Activated T-cell treated with anti-CD3 and anti-CD28 coated beads, Interleukin-2, amount 50 U/mL, for 72 hours (primary cell): ENCODE measurements at regions not wholly inside any gene's neighbourhood (a gene's known extent, or its start where the extent isn't known, plus 50 kb on each side); places are given as distances from the start of the nearest gene placed in this dataset.

ENCODE experiments used
- ATAC-seq, 2 donors: fragments of 150-1000 bp; cut with Tn5 transposase; replicated peaks in 1 of 2; 2 replicates each; pipeline ENCODE4 v1.10.0; 2021; ENCODE audit warnings: moderate library complexity in 2 of 2, mild to moderate bottlenecking in 1 of 2
- DNase-seq, 2 donors: peaks; one replicate each; pipeline ENCODE4 v3.0.0; 2021 to 2022; ENCODE audit warnings: mixed read lengths in 1 of 2
- H3K27ac Mint-ChIP-seq: one replicate; pipeline ENCODE4 v1.8.0; 2022; ENCODE audit warnings: mild to moderate bottlenecking, moderate library complexity, mixed read lengths
- H3K27me3 Mint-ChIP-seq: one replicate; pipeline ENCODE4 v1.8.0; 2022; ENCODE audit warnings: low read depth, mixed read lengths
- H3K36me3 Mint-ChIP-seq, 2 donors: one replicate each; pipeline ENCODE4 v1.8.0; 2022; ENCODE audit warnings: mixed read lengths in 2 of 2, mild to moderate bottlenecking in 1 of 2; ENCODE audit not compliant: insufficient read depth in 2 of 2
- H3K4me1 Mint-ChIP-seq: one replicate; pipeline ENCODE4 v1.8.0; 2022; ENCODE audit warnings: low read depth, mixed read lengths
- H3K4me3 Mint-ChIP-seq, 2 donors: one replicate each; pipeline ENCODE4 v1.8.0; 2022; ENCODE audit warnings: mild to moderate bottlenecking in 2 of 2, mixed read lengths in 2 of 2, moderate library complexity in 2 of 2
- H3K9me3 Mint-ChIP-seq, 2 donors: one replicate each; pipeline ENCODE4 v1.8.0; 2022; ENCODE audit warnings: mixed read lengths in 2 of 2

GRCh38 chr2:117723483-117723882, 91.0 kb upstream of the DDX18 start:
- Mint-ChIP-seq H3K36me3 (no peaks in the 10 kb centered on the region), H3K27me3 (peaks cover 6% of the 10 kb centered on the region), H3K9me3 (no peaks in the 10 kb centered on the region), H3K4me3 (no peak overlapping the region), H3K4me1 (no peaks in the 10 kb centered on the region), H3K27ac (no peak overlapping the region)
- DNase-seq (no peak), ATAC-seq (no peak)

- Mint-ChIP-seq H3K36me3 (no peaks in the 10 kb centered on the region), H3K9me3 (no peaks in the 10 kb centered on the region), H3K4me3 (no peak overlapping the region), H3K4me1 (no peaks in the 10 kb centered on the region), H3K27ac (no peak overlapping the region), H3K27me3 (peaks cover 1% of the 10 kb centered on the region)
- DNase-seq (no peak), ATAC-seq (no peak)
Observed at GRCh38 chr2:117723888-117724434, 90.5 kb upstream of the DDX18 start.

- Mint-ChIP-seq H3K9me3 (no peaks in the 10 kb centered on the region), H3K27ac (no peak overlapping the region), H3K4me1 (no peaks in the 10 kb centered on the region), H3K27me3 (no peaks in the 10 kb centered on the region), H3K4me3 (no peak overlapping the region), H3K36me3 (no peaks in the 10 kb centered on the region)
- ATAC-seq: no peak
- DNase-seq: no peak
Observed at GRCh38 chr2:117726747-117727146, 87.7 kb upstream of the DDX18 start.

GRCh38 chr2:117737846-117738245, 76.6 kb upstream of the DDX18 start:
- no peak for DNase-seq
- Mint-ChIP-seq H3K4me1 (no peaks in the 10 kb centered on the region), H3K4me3 (no peak overlapping the region), H3K27me3 (no peaks in the 10 kb centered on the region), H3K9me3 (peaks cover 0 to 6% of the 10 kb centered on the region in 2 donors), H3K27ac (no peak overlapping the region), H3K36me3 (no peaks in the 10 kb centered on the region)
- ATAC-seq: no peak

- Mint-ChIP-seq H3K9me3 (peaks cover 0 to 1% of the 10 kb centered on the region in 2 donors), H3K4me1 (no peaks in the 10 kb centered on the region), H3K27me3 (no peaks in the 10 kb centered on the region), H3K27ac (no peak overlapping the region), H3K4me3 (no peak overlapping the region), H3K36me3 (no peaks in the 10 kb centered on the region)
- no peak for DNase-seq
- no peak for ATAC-seq
Observed at GRCh38 chr2:117738991-117739839, 75.3 kb upstream of the DDX18 start.

GRCh38 chr2:117745537-117745936, 69.0 kb upstream of the DDX18 start:
- ATAC-seq: no peak
- Mint-ChIP-seq H3K4me1 (no peaks in the 10 kb centered on the region), H3K4me3 (no peak overlapping the region), H3K36me3 (no peaks in the 10 kb centered on the region), H3K27me3 (no peaks in the 10 kb centered on the region), H3K27ac (no peak overlapping the region), H3K9me3 (no peaks in the 10 kb centered on the region)
- no peak for DNase-seq

- ATAC-seq (no peak), DNase-seq (no peak)
- no peak overlapping the region for H3K27ac Mint-ChIP-seq
- H3K36me3 Mint-ChIP-seq: no peaks in the 10 kb centered on the region
- no peaks in the 10 kb centered on the region for H3K4me1 Mint-ChIP-seq
- peaks cover 0 to 3% of the 10 kb centered on the region in 2 donors for H3K9me3 Mint-ChIP-seq
- H3K27me3 Mint-ChIP-seq: no peaks in the 10 kb centered on the region
- no peak overlapping the region for H3K4me3 Mint-ChIP-seq
Observed at GRCh38 chr2:117755768-117756167, 58.7 kb upstream of the DDX18 start.

- no peaks in the 10 kb centered on the region for H3K9me3 Mint-ChIP-seq
- no peaks in the 10 kb centered on the region for H3K36me3 Mint-ChIP-seq
- no peaks in the 10 kb centered on the region for H3K4me1 Mint-ChIP-seq
- no peak overlapping the region for H3K27ac Mint-ChIP-seq
- H3K27me3 Mint-ChIP-seq: no peaks in the 10 kb centered on the region
- DNase-seq: no peak
- ATAC-seq: no peak
- H3K4me3 Mint-ChIP-seq: no peak overlapping the region
Observed at GRCh38 chr2:117760916-117761315, 53.6 kb upstream of the DDX18 start.

- H3K27me3 Mint-ChIP-seq: no peaks in the 10 kb centered on the region
- DNase-seq: no peak
- H3K36me3 Mint-ChIP-seq: no peaks in the 10 kb centered on the region
- ATAC-seq: no peak
- no peaks in the 10 kb centered on the region for H3K9me3 Mint-ChIP-seq
- H3K4me1 Mint-ChIP-seq: no peaks in the 10 kb centered on the region
- H3K4me3 Mint-ChIP-seq: no peak overlapping the region
- no peak overlapping the region for H3K27ac Mint-ChIP-seq
Observed at GRCh38 chr2:117762454-117762853, 52.0 kb upstream of the DDX18 start.

GRCh38 chr2:117763804-117764203, 50.7 kb upstream of the DDX18 start:
- Mint-ChIP-seq H3K27me3 (no peaks in the 10 kb centered on the region), H3K36me3 (no peaks in the 10 kb centered on the region), H3K27ac (no peak overlapping the region), H3K4me1 (no peaks in the 10 kb centered on the region), H3K4me3 (no peak overlapping the region), H3K9me3 (no peaks in the 10 kb centered on the region)
- DNase-seq (no peak), ATAC-seq (no peak)
